HepG2 (cell line): ENCODE measurements at regions not wholly inside any gene's neighbourhood (a gene's known extent, or its start where the extent isn't known, plus 50 kb on each side); places are given as distances from the start of the nearest gene placed in this dataset.

Source experiments
- ATAC-seq: fragments of 200-7000 bp; cut with Tn5 transposase; 3 replicates; pipeline ENCODE4 v1.9.1; 2020; ENCODE audit warnings: mild to moderate bottlenecking, moderate library complexity
- BruUV-seq: library from RNA; stranded (reverse); fragments of 400-500 nt; replicated peaks from 2 replicates; lab custom pipeline; 2021; lab: Mats Ljungman, UMichigan
- CTCF ChIA-PET: fragments of 300-600 bp; formaldehyde crosslinking; extraction: SDS; loops from one replicate; lab custom pipeline; 2021; ENCODE audit warnings: low total read pairs, inconsistent platforms, low intra/inter-chr PET ratio; lab: Yijun Ruan, JAX
- POLR2A ChIA-PET: fragments of 350-600 bp; sonication (Branson Sonifier 250); formaldehyde crosslinking; loops from one replicate; lab custom pipeline; 2020; ENCODE audit warnings: antibody characterized with exemption, inconsistent platforms; lab: Yijun Ruan, JAX
- DNase-seq: peaks from one replicate; pipeline ENCODE4 v3.0.0-alpha.2; 2015; ENCODE audit warnings: low spot score
- FAIRE-seq: peaks from 3 replicates; lab custom pipeline; 2011; peaks lifted over from hg19 to GRCh38; lab: Jason Lieb, UNC
- H2AFZ ChIP-seq: one replicate; pipeline ENCODE4 v1.6.1; 2011; ENCODE audit warnings: low read length, inconsistent platforms
- H3K27ac ChIP-seq: fragments of 300-600 bp; 3 replicates; pipeline ENCODE4 v1.8.0; 2011; ENCODE audit warnings: mixed run types, mild to moderate bottlenecking, mixed read lengths, low read length, inconsistent platforms; ENCODE audit not compliant: insufficient read depth; ENCODE audit errors: extremely low read length
- H3K27me3 ChIP-seq, 2 experiments: fragments of 200-600 bp in 1 of 2; 2 replicates in 1 of 2; 3 replicates in 1 of 2; pipeline versions ENCODE4 v1.6.0 to v1.8.0; 2011; ENCODE audit warnings: low read length in 2 of 2, mild to moderate bottlenecking in 2 of 2, moderate library complexity in 2 of 2, inconsistent platforms in 1 of 2; ENCODE audit not compliant: insufficient read depth in 2 of 2, control insufficient read depth in 1 of 2
- H3K36me3 ChIP-seq, 2 experiments: fragments of 200-600 bp in 1 of 2; replicated peaks in 1 of 2; 2 replicates in 1 of 2; 3 replicates in 1 of 2; pipeline versions ENCODE4 v1.5.1 to v1.8.0; 2011; ENCODE audit warnings: low read length in 2 of 2, inconsistent platforms in 1 of 2; ENCODE audit not compliant: insufficient read depth in 2 of 2, control insufficient read depth in 1 of 2
- H3K4me1 ChIP-seq: 2 replicates; pipeline ENCODE4 v1.5.1; 2012; ENCODE audit warnings: low read length, inconsistent platforms; ENCODE audit not compliant: insufficient read depth
- H3K4me2 ChIP-seq: 2 replicates; pipeline ENCODE4 v1.6.0; 2011; ENCODE audit warnings: low read depth, low read length, inconsistent platforms
- H3K4me3 ChIP-seq, 3 experiments: fragments of 200-600 bp in 1 of 3; sonication (generic), shearing (Covaris generic) in 1 of 3; replicated peaks in 1 of 3; 2 replicates each; pipeline ENCODE4 v1.5.1; 2011 to 2016; ENCODE audit warnings: low read length in 3 of 3, inconsistent platforms in 2 of 3, low read depth in 2 of 3, mild to moderate bottlenecking in 2 of 3, control low read depth in 1 of 3, mixed read lengths in 1 of 3; ENCODE audit not compliant: insufficient read depth in 1 of 3
- H3K79me2 ChIP-seq: one replicate; pipeline ENCODE4 v1.6.1; 2011; ENCODE audit warnings: low read length, inconsistent platforms; ENCODE audit not compliant: insufficient read depth
- H3K9ac ChIP-seq: 2 replicates; pipeline ENCODE4 v1.6.0; 2011; ENCODE audit warnings: mild to moderate bottlenecking, low read depth, low read length, inconsistent platforms; ENCODE audit not compliant: insufficient read depth
- H3K9me3 ChIP-seq: 2 replicates; pipeline ENCODE4 v1.5.1; 2012; ENCODE audit warnings: mild to moderate bottlenecking, low read length
- H4K20me1 ChIP-seq: 2 replicates; pipeline ENCODE4 v1.6.0; 2011; ENCODE audit warnings: inconsistent platforms, mild to moderate bottlenecking, low read length, moderate library complexity; ENCODE audit not compliant: insufficient read depth
- CEBPB ChIP-seq: IDR thresholded peaks from 2 replicates; pipeline ENCODE4 v1.6.1; 2011; ENCODE audit warnings: low read depth, low read length, improper control_type of control experiment, borderline replicate concordance
- CREM ChIP-seq, 2 experiments: sonication (generic) in 1 of 2; formaldehyde crosslinking in 1 of 2; IDR thresholded peaks; 2 replicates each; pipeline versions ENCODE4 v1.4.0 to v1.6.1; 2016 to 2020; ENCODE audit warnings: antibody characterized with exemption in 1 of 2, mild to moderate bottlenecking in 1 of 2, missing genetic modification reagents in 1 of 2
- GABPB1 ChIP-seq: IDR thresholded peaks from 2 replicates; pipeline ENCODE4 v1.6.1; 2016; ENCODE audit warnings: mild to moderate bottlenecking, missing genetic modification reagents, moderate library complexity, missing compliant biosample characterization
- GATAD2A ChIP-seq: IDR thresholded peaks from 2 replicates; pipeline ENCODE4 v1.6.1; 2016
- HDAC2 ChIP-seq: sonication (generic); formaldehyde crosslinking; IDR thresholded peaks from 2 replicates; pipeline ENCODE4 v1.4.0; 2020; ENCODE audit warnings: missing genetic modification reagents
- HIVEP1 ChIP-seq: sonication (generic); formaldehyde crosslinking; IDR thresholded peaks from 2 replicates; pipeline ENCODE4 v1.4.0; 2020; ENCODE audit warnings: mild to moderate bottlenecking, missing genetic modification reagents
- HNRNPUL1 ChIP-seq: fragments of 200-400 bp; formaldehyde crosslinking; IDR thresholded peaks from 2 replicates; pipeline ENCODE4 v1.6.1; 2017; ENCODE audit warnings: low read depth, mild to moderate bottlenecking, low read length, moderate library complexity
- KAT2B ChIP-seq: fragments of 150-350 bp; IDR thresholded peaks from 2 replicates; pipeline ENCODE4 v1.6.1; 2014; ENCODE audit warnings: low read depth, low read length, borderline replicate concordance
- SALL2 ChIP-seq: sonication (generic); formaldehyde crosslinking; IDR thresholded peaks from 2 replicates; pipeline ENCODE4 v1.8.1; 2023; ENCODE audit warnings: mild to moderate bottlenecking, missing genetic modification reagents, inconsistent platforms
- ZC3H13 ChIP-seq: sonication (generic); formaldehyde crosslinking; IDR thresholded peaks from 2 replicates; pipeline ENCODE4 v1.8.1; 2023; ENCODE audit warnings: mild to moderate bottlenecking, missing genetic modification reagents, moderate library complexity
- ZFX ChIP-seq: sonication (generic); formaldehyde crosslinking; IDR thresholded peaks from 2 replicates; pipeline ENCODE4 v1.4.0; 2020; ENCODE audit warnings: mild to moderate bottlenecking, low read depth, missing genetic modification reagents, moderate library complexity
- ZMYM2 ChIP-seq: sonication (generic); formaldehyde crosslinking; IDR thresholded peaks from 2 replicates; pipeline ENCODE4 v1.8.0; 2022; ENCODE audit warnings: mild to moderate bottlenecking, missing genetic modification reagents
- ZNF207 ChIP-seq: fragments of 450-650 bp; IDR thresholded peaks from 2 replicates; pipeline ENCODE4 v1.6.1; 2016; ENCODE audit warnings: antibody characterized with exemption, borderline replicate concordance
- ZNF616 ChIP-seq: sonication (generic); formaldehyde crosslinking; IDR thresholded peaks from 2 replicates; pipeline ENCODE4 v1.5.0; 2020; ENCODE audit warnings: low read depth, mild to moderate bottlenecking, missing genetic modification reagents
- ZNF674 ChIP-seq: sonication (generic); formaldehyde crosslinking; IDR thresholded peaks from 2 replicates; pipeline ENCODE4 v1.5.0; 2020; ENCODE audit warnings: low read depth, mild to moderate bottlenecking, missing genetic modification reagents
- ZNF746 ChIP-seq: sonication (generic); formaldehyde crosslinking; IDR thresholded peaks from 2 replicates; pipeline ENCODE4 v1.8.0; 2022; ENCODE audit warnings: mild to moderate bottlenecking, missing genetic modification reagents
- ZNF768 ChIP-seq: sonication (generic); formaldehyde crosslinking; IDR thresholded peaks from 2 replicates; pipeline ENCODE4 v1.4.0; 2020; ENCODE audit warnings: missing genetic modification reagents
- ZNF83 ChIP-seq: sonication (generic); formaldehyde crosslinking; IDR thresholded peaks from 2 replicates; pipeline ENCODE4 v1.4.0; 2020; ENCODE audit warnings: missing genetic modification reagents, mild to moderate bottlenecking, borderline replicate concordance
- WGBS: methylation state at CpG from one replicate; pipeline ENCODE4 v1.1.6; 2017; ENCODE audit warnings: low lambda C conversion rate; 5-methylcytosine and 5-hydroxymethylcytosine counted together
- in situ Hi-C: cut with HindIII; loops from 2 replicates; pipeline ENCODE4 v1.10.0; 2017; ENCODE audit warnings: low pct_unique_long_range_greater_than_20kb; ENCODE audit not compliant: extremely low pct_ligation_motif_present
- intact Hi-C: fragments of 100-400 bp; cut with micrococcal nuclease; formaldehyde crosslinking; loops from one replicate; pipeline ENCODE4 v1.10.0; 2022; ENCODE audit not compliant: unreplicated experiment
- TF ChIP-seq, protein P1 (sequence below): sonication (generic); formaldehyde crosslinking; IDR thresholded peaks from 2 replicates; pipeline ENCODE4 v1.4.0; 2020; ENCODE audit warnings: missing genetic modification reagents; ENCODE audit errors: not compliant biosample characterization
- TF ChIP-seq, protein P2 (sequence below): sonication (generic); formaldehyde crosslinking; IDR thresholded peaks from 2 replicates; pipeline ENCODE4 v1.5.0; 2020; ENCODE audit warnings: mild to moderate bottlenecking, missing genetic modification reagents
- TF ChIP-seq, protein P3 (sequence below): IDR thresholded peaks from 2 replicates; pipeline ENCODE4 v1.4.0; 2020; ENCODE audit warnings: mild to moderate bottlenecking, missing genetic modification reagents

DNA sequence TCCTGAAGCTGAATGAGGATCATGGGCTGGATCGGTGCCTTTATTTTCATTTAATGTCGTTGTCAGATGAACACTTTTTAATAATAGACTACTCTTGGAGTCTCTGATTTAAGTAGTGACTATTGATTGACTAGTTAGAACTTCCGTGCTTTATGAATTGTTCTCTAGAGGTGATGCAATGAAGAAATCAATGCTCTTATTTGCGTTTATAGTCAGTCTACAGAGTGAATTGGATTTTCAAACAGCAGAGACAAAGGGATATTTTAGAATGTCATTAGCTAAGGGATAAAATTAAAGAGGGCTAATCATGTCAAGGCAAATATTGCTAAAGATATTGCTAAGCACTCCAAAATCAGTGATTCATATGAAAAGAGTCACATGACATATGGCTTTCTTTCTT is 652.0 kb upstream of the NRP1 start:
- H3K4me1 ChIP-seq, result peaks cover 11% of the 10 kb centered on the region
- peaks cover 0 to 3% of the 10 kb centered on the region in 2 experiments; a peak in 1 of 5 replicates for H3K27me3 ChIP-seq
- WGBS, result 1% methylated on average over 4 of the region's 4 CpGs
- H2AFZ ChIP-seq, result no peak overlapping the region
- H3K27ac ChIP-seq, result no peak overlapping the region
- DNase-seq (peak; percentile 34), ATAC-seq (peak; percentile 69), FAIRE-seq (no peak)
- no TSS peak for BruUV-seq
- CTCF ChIA-PET, result no interaction called here
- peak overlapping the region; percentile 4 for H3K4me2 ChIP-seq
- H3K4me3 ChIP-seq, result no peak overlapping the region
- H3K79me2 ChIP-seq, result no peaks in the 10 kb centered on the region
- intact Hi-C loops, result no loop called here
- in situ Hi-C loops, result no loop called here
- H4K20me1 ChIP-seq, result no peaks in the 10 kb centered on the region
- no peaks in the 10 kb centered on the region for H3K36me3 ChIP-seq
- H3K9me3 ChIP-seq, result no peaks in the 10 kb centered on the region
- POLR2A ChIA-PET, result no interaction called here
- H3K9ac ChIP-seq, result no peak overlapping the region
- TF ChIP-seq, protein P1, sequence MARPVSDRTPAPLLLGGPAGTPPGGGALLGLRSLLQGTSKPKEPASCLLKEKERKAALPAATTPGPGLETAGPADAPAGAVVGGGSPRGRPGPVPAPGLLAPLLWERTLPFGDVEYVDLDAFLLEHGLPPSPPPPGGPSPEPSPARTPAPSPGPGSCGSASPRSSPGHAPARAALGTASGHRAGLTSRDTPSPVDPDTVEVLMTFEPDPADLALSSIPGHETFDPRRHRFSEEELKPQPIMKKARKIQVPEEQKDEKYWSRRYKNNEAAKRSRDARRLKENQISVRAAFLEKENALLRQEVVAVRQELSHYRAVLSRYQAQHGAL (CRISPR knock-in tag), result no peak
- TF ChIP-seq ZNF746 (CRISPR knock-in tag), result no peak
- no peak for TF ChIP-seq SALL2 (CRISPR knock-in tag)
- no peak for TF ChIP-seq HNRNPUL1
- no peak for TF ChIP-seq HIVEP1 (CRISPR knock-in tag)
- peak; percentile 68; the same call in 1 of the 2 replicates for TF ChIP-seq GATAD2A (CRISPR knock-in tag)
- TF ChIP-seq KAT2B, result peak; percentile 80
- TF ChIP-seq ZNF616, result no peak
- TF ChIP-seq ZFX (CRISPR knock-in tag), result no peak
- TF ChIP-seq ZNF768 (CRISPR knock-in tag), result no peak
- no peak for TF ChIP-seq ZNF207
- no peak for TF ChIP-seq ZC3H13
- no peak for TF ChIP-seq HDAC2 (CRISPR knock-in tag)
- TF ChIP-seq ZNF83 (CRISPR knock-in tag), result no peak
- TF ChIP-seq, protein P2, sequence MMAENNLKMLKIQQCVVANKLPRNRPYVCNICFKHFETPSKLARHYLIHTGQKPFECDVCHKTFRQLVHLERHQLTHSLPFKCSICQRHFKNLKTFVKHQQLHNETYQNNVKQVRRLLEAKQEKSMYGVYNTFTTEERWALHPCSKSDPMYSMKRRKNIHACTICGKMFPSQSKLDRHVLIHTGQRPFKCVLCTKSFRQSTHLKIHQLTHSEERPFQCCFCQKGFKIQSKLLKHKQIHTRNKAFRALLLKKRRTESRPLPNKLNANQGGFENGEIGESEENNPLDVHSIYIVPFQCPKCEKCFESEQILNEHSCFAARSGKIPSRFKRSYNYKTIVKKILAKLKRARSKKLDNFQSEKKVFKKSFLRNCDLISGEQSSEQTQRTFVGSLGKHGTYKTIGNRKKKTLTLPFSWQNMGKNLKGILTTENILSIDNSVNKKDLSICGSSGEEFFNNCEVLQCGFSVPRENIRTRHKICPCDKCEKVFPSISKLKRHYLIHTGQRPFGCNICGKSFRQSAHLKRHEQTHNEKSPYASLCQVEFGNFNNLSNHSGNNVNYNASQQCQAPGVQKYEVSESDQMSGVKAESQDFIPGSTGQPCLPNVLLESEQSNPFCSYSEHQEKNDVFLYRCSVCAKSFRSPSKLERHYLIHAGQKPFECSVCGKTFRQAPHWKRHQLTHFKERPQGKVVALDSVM (CRISPR knock-in tag), result no peak
- TF ChIP-seq ZNF674 (CRISPR knock-in tag), result no peak
- TF ChIP-seq GABPB1, result no peak
- TF ChIP-seq, protein P3, sequence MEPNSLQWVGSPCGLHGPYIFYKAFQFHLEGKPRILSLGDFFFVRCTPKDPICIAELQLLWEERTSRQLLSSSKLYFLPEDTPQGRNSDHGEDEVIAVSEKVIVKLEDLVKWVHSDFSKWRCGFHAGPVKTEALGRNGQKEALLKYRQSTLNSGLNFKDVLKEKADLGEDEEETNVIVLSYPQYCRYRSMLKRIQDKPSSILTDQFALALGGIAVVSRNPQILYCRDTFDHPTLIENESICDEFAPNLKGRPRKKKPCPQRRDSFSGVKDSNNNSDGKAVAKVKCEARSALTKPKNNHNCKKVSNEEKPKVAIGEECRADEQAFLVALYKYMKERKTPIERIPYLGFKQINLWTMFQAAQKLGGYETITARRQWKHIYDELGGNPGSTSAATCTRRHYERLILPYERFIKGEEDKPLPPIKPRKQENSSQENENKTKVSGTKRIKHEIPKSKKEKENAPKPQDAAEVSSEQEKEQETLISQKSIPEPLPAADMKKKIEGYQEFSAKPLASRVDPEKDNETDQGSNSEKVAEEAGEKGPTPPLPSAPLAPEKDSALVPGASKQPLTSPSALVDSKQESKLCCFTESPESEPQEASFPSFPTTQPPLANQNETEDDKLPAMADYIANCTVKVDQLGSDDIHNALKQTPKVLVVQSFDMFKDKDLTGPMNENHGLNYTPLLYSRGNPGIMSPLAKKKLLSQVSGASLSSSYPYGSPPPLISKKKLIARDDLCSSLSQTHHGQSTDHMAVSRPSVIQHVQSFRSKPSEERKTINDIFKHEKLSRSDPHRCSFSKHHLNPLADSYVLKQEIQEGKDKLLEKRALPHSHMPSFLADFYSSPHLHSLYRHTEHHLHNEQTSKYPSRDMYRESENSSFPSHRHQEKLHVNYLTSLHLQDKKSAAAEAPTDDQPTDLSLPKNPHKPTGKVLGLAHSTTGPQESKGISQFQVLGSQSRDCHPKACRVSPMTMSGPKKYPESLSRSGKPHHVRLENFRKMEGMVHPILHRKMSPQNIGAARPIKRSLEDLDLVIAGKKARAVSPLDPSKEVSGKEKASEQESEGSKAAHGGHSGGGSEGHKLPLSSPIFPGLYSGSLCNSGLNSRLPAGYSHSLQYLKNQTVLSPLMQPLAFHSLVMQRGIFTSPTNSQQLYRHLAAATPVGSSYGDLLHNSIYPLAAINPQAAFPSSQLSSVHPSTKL (CRISPR knock-in tag), result peak; percentile 28; the same call in 1 of the 2 replicates
- TF ChIP-seq CEBPB, result peak; percentile 65; the same call in 1 of the 2 replicates
- TF ChIP-seq CREM (IDR thresholded peaks at IDR 0.05), result 0 out of 2 replicates have a peak, but pooled peaks have one; percentile 16
- no peak for TF ChIP-seq CREM (CRISPR knock-in tag; IDR thresholded peaks at IDR 0.05)
- TF ChIP-seq ZMYM2 (CRISPR knock-in tag), result no peak
